HCT116 (cell line): ENCODE measurements at regions not wholly inside any gene's neighbourhood (a gene's known extent, or its start where the extent isn't known, plus 50 kb on each side); places are given as distances from the start of the nearest gene placed in this dataset.

Experiments used
- ATAC-seq: fragments of 200-7000 bp; cut with Tn5 transposase; 2 replicates; pipeline ENCODE4 v1.9.1; 2020; ENCODE audit warnings: mild to moderate bottlenecking, moderate library complexity
- BruUV-seq: library from RNA; stranded (reverse); fragments of 400-500 nt; replicated peaks from 2 replicates; lab custom pipeline; 2021; lab: Mats Ljungman, UMichigan
- CTCF ChIA-PET: fragments of 300-600 bp; sonication (Branson Sonifier 250); formaldehyde crosslinking; loops from one replicate; lab custom pipeline; 2021; ENCODE audit warnings: antibody characterized with exemption; lab: Charles Lee
- POLR2A ChIA-PET: fragments of 300-600, 350-600 bp; sonication (Branson Sonifier 250); formaldehyde crosslinking; loops from one replicate; lab custom pipeline; 2021; ENCODE audit warnings: antibody characterized with exemption; lab: Charles Lee
- RAD21 ChIA-PET, 2 experiments: fragments of 300-600 bp; sonication (Branson Sonifier 250); formaldehyde crosslinking; loops; one replicate each; lab custom pipeline; 2023; ENCODE audit warnings: low total read pairs in 2 of 2; ENCODE audit not compliant: uncharacterized antibody in 2 of 2, unreplicated experiment in 2 of 2, low non-redundant PET in 1 of 2; lab: Charles Lee
- DNase-seq: peaks from one replicate; pipeline ENCODE4 v3.0.0-alpha.2; 2010; ENCODE audit warnings: low read depth, low spot score
- H2AFZ ChIP-seq: fragments of 200-600 bp; shearing (Covaris generic), sonication (generic); 2 replicates; pipeline ENCODE4 v1.6.1; 2017; ENCODE audit warnings: low read depth, mixed run types, mixed read lengths, antibody characterized with exemption, low read length; ENCODE audit not compliant: poor library complexity, severe bottlenecking
- H3K27ac ChIP-seq: 2 replicates; pipeline ENCODE4 v1.5.1; 2012; ENCODE audit warnings: low read depth, low read length
- H3K27me3 ChIP-seq: fragments of 200-600 bp; sonication (generic); 2 replicates; pipeline ENCODE4 v1.6.1; 2016; ENCODE audit warnings: mixed run types, low read length, mixed read lengths; ENCODE audit not compliant: insufficient read depth
- H3K36me3 ChIP-seq, 2 experiments: fragments of 200-500 bp in 1 of 2; fragments of 200-600 bp in 1 of 2; sonication (Bioruptor generic) in 1 of 2; sonication (generic) in 1 of 2; 2 replicates each; pipeline versions ENCODE4 v1.5.1 to v1.6.1; 2014 to 2016; ENCODE audit warnings: low read length in 2 of 2, inconsistent platforms in 1 of 2, mixed read lengths in 1 of 2, mixed run types in 1 of 2; ENCODE audit not compliant: insufficient read depth in 2 of 2, control insufficient read depth in 1 of 2
- H3K4me1 ChIP-seq, 2 experiments: fragments of 200-600 bp in 1 of 2; sonication (generic) in 1 of 2; 2 replicates each; pipeline versions ENCODE4 v1.5.1 to v1.6.1; 2012 to 2017; ENCODE audit warnings: low read length in 2 of 2, inconsistent platforms in 1 of 2, mild to moderate bottlenecking in 1 of 2, mixed read lengths in 1 of 2, mixed run types in 1 of 2, moderate library complexity in 1 of 2; ENCODE audit not compliant: insufficient read depth in 2 of 2, control insufficient read depth in 1 of 2
- H3K4me2 ChIP-seq: fragments of 200-600 bp; sonication (generic); 2 replicates; pipeline ENCODE4 v1.6.1; 2017; ENCODE audit warnings: mixed run types, low read length, mixed read lengths
- H3K4me3 ChIP-seq, 2 experiments: fragments of 200-600 bp in 1 of 2; sonication (generic) in 1 of 2; replicated peaks in 1 of 2; 2 replicates each; pipeline ENCODE4 v1.5.1; 2011 to 2016; ENCODE audit warnings: low read length in 2 of 2, control low read depth in 1 of 2, low read depth in 1 of 2, mild to moderate bottlenecking in 1 of 2, mixed read lengths in 1 of 2, mixed run types in 1 of 2
- H3K79me2 ChIP-seq: fragments of 200-600 bp; sonication (generic); 2 replicates; pipeline ENCODE4 v1.6.1; 2017; ENCODE audit warnings: mild to moderate bottlenecking, mixed run types, low read length, moderate library complexity, mixed read lengths; ENCODE audit not compliant: insufficient read depth
- H3K9ac ChIP-seq: fragments of 200-600 bp; sonication (generic); 2 replicates; pipeline ENCODE4 v1.6.1; 2016; ENCODE audit warnings: low read length, mixed read lengths
- H3K9me2 ChIP-seq: fragments of 200-600 bp; sonication (generic), shearing (Covaris generic); 2 replicates; pipeline ENCODE4 v1.6.1; 2017; ENCODE audit warnings: mixed run types, mild to moderate bottlenecking, moderate library complexity; ENCODE audit not compliant: insufficient read depth
- H3K9me3 ChIP-seq, 2 experiments: fragments of 200-500 bp in 1 of 2; fragments of 200-600 bp in 1 of 2; sonication (Bioruptor generic) in 1 of 2; sonication (generic) in 1 of 2; 2 replicates each; pipeline ENCODE4 v1.6.1; 2014 to 2017; ENCODE audit warnings: low read length in 2 of 2, mixed read lengths in 2 of 2, inconsistent platforms in 1 of 2, low read depth in 1 of 2, mild to moderate bottlenecking in 1 of 2, mixed run types in 1 of 2, moderate library complexity in 1 of 2; ENCODE audit not compliant: control insufficient read depth in 1 of 2, insufficient read depth in 1 of 2
- H4K20me1 ChIP-seq: fragments of 200-600 bp; sonication (generic), shearing (Covaris generic); 2 replicates; pipeline ENCODE4 v1.6.1; 2017; ENCODE audit warnings: mixed run types, mild to moderate bottlenecking, moderate library complexity; ENCODE audit not compliant: insufficient read depth
- CTCF ChIP-seq, 3 experiments: fragments of 200-600 bp in 1 of 3; sonication (generic) in 1 of 3; IDR thresholded peaks in 2 of 3; conservative IDR thresholded peaks in 1 of 3; 2 replicates each; pipeline ENCODE4 v1.5.1; 2012 to 2017; ENCODE audit warnings: low read depth in 2 of 3, low read length in 2 of 3, antibody characterized with exemption in 1 of 3, borderline replicate concordance in 1 of 3, control low read depth in 1 of 3, mild to moderate bottlenecking in 1 of 3, mixed read lengths in 1 of 3, mixed run types in 1 of 3, moderate library complexity in 1 of 3; ENCODE audit not compliant: insufficient read depth in 1 of 3
- EGR1 ChIP-seq: IDR thresholded peaks from 2 replicates; pipeline ENCODE4 v1.6.1; 2012; ENCODE audit warnings: low read depth
- ELF1 ChIP-seq: IDR thresholded peaks from 2 replicates; pipeline ENCODE4 v1.6.1; 2012; ENCODE audit warnings: low read depth, borderline replicate concordance
- EZH2phosphoT487 ChIP-seq: fragments of 200-600 bp; IDR thresholded peaks from 2 replicates; pipeline ENCODE4 v1.6.1; 2018; ENCODE audit warnings: antibody characterized with exemption, borderline replicate concordance
- MAX ChIP-seq: IDR thresholded peaks from 2 replicates; pipeline ENCODE4 v1.6.1; 2012
- POLR2AphosphoS5 ChIP-seq: IDR thresholded peaks from 2 replicates; pipeline ENCODE4 v1.6.1; 2011; ENCODE audit warnings: mild to moderate bottlenecking, low read depth, low read length, moderate library complexity
- REST ChIP-seq: IDR thresholded peaks from 2 replicates; pipeline ENCODE4 v1.6.1; 2012; ENCODE audit warnings: low read depth
- TCF7L2 ChIP-seq: IDR thresholded peaks from 2 replicates; pipeline ENCODE4 v1.7.0; 2011; ENCODE audit warnings: borderline replicate concordance, inconsistent platforms; ENCODE audit not compliant: insufficient read depth, insufficient read length; ENCODE audit errors: extremely low read depth
- intact Hi-C: fragments of 100-400 bp; cut with micrococcal nuclease; formaldehyde crosslinking; loops from 2 replicates; pipeline ENCODE4 v1.10.0; 2022

DNA sequence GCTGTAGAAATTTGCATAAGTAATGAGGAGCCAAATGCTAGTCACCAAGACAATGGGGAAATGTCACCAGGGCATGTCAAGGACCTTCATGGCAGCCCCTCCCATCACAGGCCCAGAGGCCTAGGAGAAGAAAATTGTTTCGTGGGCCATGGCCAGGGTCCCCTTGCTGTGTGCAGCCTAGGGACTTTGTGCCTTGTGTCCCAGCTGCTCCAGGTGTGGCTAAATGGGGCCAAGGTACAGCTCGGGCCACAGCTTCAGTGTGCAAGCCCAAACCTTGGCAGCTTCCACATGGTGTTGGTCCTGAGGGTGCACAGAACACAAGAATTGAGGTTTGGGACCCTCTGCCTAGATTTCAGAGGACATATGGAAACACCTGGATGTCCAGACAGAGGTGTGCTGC is 208.8 kb upstream of the TBC1D5 start:
- POLR2A ChIA-PET = no interaction called here
- H3K9me3 ChIP-seq = no peaks in the 10 kb centered on the region
- no peak overlapping the region for H3K27ac ChIP-seq
- TF ChIP-seq ELF1 (no peak), EZH2phosphoT487 (no peak), CTCF (IDR thresholded peaks at IDR 0.05 in 2 of 3, conservative IDR thresholded peaks at IDR 0.05 in 1 of 3; ENCODE audit: borderline replicate concordance in 1 of 3, insufficient read depth in 1 of 3, low read depth in 2 of 3, low read length in 2 of 3) (no peak), REST (no peak), POLR2AphosphoS5 (no peak), MAX (no peak), TCF7L2 (no peak), EGR1 (no peak)
- TF ChIP-seq, all 23 proteins: peak for 0
- no peaks in the 10 kb centered on the region for H3K36me3 ChIP-seq
- no peaks in the 10 kb centered on the region for H3K4me1 ChIP-seq
- RAD21 ChIA-PET = no interaction called here
- H3K4me2 ChIP-seq = no peak overlapping the region
- H3K4me3 ChIP-seq = no peak overlapping the region
- no peaks in the 10 kb centered on the region for H4K20me1 ChIP-seq
- no peaks in the 10 kb centered on the region for H3K27me3 ChIP-seq
- H3K9ac ChIP-seq = no peak overlapping the region
- intact Hi-C loops = no loop called here
- no peaks in the 10 kb centered on the region for H3K79me2 ChIP-seq
- no peak for DNase-seq
- no TSS peak for BruUV-seq
- CTCF ChIA-PET = no interaction called here
- H2AFZ ChIP-seq = no peak overlapping the region
- no peak for ATAC-seq
- H3K9me2 ChIP-seq = no peaks in the 10 kb centered on the region; the same call in 1 of the 2 replicates
